Osteocyte (in vitro differentiated cells): ENCODE measurements at regions not wholly inside any gene's neighbourhood (a gene's known extent, or its start where the extent isn't known, plus 50 kb on each side); places are given as distances from the start of the nearest gene placed in this dataset.

Experiments
- DNase-seq: peaks from one replicate; pipeline ENCODE4 v3.0.0; 2021; ENCODE audit warnings: mixed read lengths; ENCODE audit not compliant: unreplicated experiment; ENCODE audit errors: extremely low spot score
- H3K27ac Mint-ChIP-seq: one replicate; pipeline ENCODE4 v1.8.0; 2021; ENCODE audit warnings: mild to moderate bottlenecking, mixed read lengths; ENCODE audit not compliant: unreplicated experiment
- H3K27me3 Mint-ChIP-seq: one replicate; pipeline ENCODE4 v1.8.0; 2021; ENCODE audit warnings: mixed read lengths; ENCODE audit not compliant: unreplicated experiment
- H3K36me3 Mint-ChIP-seq: one replicate; pipeline ENCODE4 v1.8.0; 2021; ENCODE audit warnings: mixed read lengths; ENCODE audit not compliant: unreplicated experiment
- H3K4me1 Mint-ChIP-seq: one replicate; pipeline ENCODE4 v1.8.0; 2021; ENCODE audit warnings: mixed read lengths; ENCODE audit not compliant: unreplicated experiment
- H3K4me3 Mint-ChIP-seq: one replicate; pipeline ENCODE4 v1.8.0; 2021; ENCODE audit warnings: mild to moderate bottlenecking, moderate library complexity, mixed read lengths; ENCODE audit not compliant: unreplicated experiment
- H3K9me3 Mint-ChIP-seq: one replicate; pipeline ENCODE4 v1.8.0; 2021; ENCODE audit warnings: mixed read lengths; ENCODE audit not compliant: unreplicated experiment
- TF ChIP-seq, protein P1 (sequence below): fragments of 200-600 bp; sonication (generic); IDR thresholded peaks from 2 replicates; pipeline ENCODE4 v1.5.0; 2021; ENCODE audit warnings: antibody characterized with exemption, mild to moderate bottlenecking, moderate library complexity

DNA sequence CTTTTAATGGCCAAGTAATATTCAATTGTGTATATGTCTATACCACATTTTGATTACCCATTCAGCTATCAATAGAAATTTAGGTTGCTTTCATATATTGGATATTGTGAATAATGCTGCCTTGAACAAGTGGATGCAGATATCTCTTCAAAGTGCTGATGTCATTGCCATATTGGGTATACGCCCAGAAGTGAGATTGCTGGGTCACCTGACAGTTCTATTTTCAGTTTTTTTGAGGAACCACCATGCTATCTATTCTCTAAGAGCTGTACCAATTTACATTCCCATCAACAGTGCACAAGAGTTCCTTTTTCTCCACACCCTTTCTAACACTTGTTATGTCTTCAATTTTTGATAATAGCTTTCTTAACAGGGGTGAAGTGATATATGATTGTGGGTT, 306.9 kb downstream of the ZNF516 start:
- Mint-ChIP-seq H3K27ac (no peak overlapping the region), H3K9me3 (peaks cover 32% of the 10 kb centered on the region), H3K4me3 (no peak overlapping the region), H3K4me1 (no peaks in the 10 kb centered on the region), H3K36me3 (no peaks in the 10 kb centered on the region), H3K27me3 (no peaks in the 10 kb centered on the region)
- DNase-seq = no peak
- TF ChIP-seq, protein P1, sequence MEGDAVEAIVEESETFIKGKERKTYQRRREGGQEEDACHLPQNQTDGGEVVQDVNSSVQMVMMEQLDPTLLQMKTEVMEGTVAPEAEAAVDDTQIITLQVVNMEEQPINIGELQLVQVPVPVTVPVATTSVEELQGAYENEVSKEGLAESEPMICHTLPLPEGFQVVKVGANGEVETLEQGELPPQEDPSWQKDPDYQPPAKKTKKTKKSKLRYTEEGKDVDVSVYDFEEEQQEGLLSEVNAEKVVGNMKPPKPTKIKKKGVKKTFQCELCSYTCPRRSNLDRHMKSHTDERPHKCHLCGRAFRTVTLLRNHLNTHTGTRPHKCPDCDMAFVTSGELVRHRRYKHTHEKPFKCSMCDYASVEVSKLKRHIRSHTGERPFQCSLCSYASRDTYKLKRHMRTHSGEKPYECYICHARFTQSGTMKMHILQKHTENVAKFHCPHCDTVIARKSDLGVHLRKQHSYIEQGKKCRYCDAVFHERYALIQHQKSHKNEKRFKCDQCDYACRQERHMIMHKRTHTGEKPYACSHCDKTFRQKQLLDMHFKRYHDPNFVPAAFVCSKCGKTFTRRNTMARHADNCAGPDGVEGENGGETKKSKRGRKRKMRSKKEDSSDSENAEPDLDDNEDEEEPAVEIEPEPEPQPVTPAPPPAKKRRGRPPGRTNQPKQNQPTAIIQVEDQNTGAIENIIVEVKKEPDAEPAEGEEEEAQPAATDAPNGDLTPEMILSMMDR = no peak

DNA sequence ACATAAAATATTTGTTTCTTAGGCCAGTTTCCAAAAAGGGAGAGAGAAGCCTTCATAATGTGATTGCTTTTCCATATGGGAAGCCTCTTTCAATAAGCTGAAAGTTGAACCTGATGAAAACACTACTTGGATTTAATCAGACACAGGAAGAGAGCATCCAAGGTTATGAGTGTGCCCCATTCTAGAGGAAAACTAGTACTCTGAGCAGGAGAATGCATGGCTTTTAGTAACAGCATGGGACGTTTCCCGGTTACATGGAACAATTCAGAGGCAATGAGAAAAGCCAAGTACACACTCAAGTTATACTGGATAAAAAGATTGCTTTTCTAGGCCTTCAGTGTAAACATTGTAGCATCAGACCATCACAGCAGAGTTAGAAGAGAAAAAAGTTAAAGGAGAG, 315.8 kb downstream of the ZNF516 start:
- H3K9me3 Mint-ChIP-seq = peaks cover 8% of the 10 kb centered on the region
- no peaks in the 10 kb centered on the region for H3K36me3 Mint-ChIP-seq
- H3K27me3 Mint-ChIP-seq = no peaks in the 10 kb centered on the region
- no peaks in the 10 kb centered on the region for H3K4me1 Mint-ChIP-seq
- TF ChIP-seq, protein P1 = no peak
- no peak overlapping the region for H3K4me3 Mint-ChIP-seq
- DNase-seq = no peak
- no peak overlapping the region for H3K27ac Mint-ChIP-seq

DNA sequence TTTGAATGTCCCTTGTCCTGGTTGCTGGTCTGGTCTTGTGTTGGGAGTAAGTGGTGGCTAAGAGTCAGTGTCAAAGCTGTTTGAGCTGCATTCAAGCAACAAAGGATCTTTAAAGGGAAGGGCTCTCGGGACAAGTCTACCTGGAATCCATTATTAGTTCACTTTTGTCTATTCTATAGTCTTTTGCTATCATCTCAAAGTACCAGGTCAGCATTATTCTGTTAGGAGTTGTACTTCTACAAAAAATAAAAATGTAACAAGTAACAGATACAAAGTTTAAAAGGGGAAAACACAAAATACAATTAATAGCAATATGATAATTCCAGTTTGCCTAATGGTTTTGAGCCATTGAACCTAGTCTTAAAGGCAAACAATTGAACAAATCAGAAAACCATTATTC, 317.9 kb downstream of the ZNF516 start:
- Mint-ChIP-seq H3K36me3 (no peaks in the 10 kb centered on the region), H3K9me3 (peaks cover 8% of the 10 kb centered on the region), H3K4me3 (no peak overlapping the region), H3K27ac (no peak overlapping the region), H3K27me3 (no peaks in the 10 kb centered on the region), H3K4me1 (no peaks in the 10 kb centered on the region)
- TF ChIP-seq, protein P1 = no peak
- DNase-seq = no peak

DNA sequence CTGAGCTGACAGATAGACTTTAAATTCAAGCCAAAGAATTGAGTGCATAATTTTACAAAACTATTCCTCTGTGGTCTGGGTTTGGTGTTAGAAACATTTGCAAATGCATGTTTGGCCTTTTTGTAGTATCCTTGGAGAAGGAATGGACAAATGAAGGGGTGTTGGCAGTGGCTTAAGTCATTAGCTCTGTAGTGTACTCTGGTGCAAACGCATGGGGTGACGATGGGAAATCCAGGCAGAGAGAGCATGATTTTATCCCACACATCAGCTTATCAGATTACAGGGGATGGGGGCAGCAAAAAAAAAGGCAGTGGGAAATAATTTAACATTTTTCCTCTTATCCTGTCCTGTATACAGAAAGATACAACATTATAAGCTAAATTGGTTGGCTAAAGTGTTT, 320.6 kb downstream of the ZNF516 start:
- no peaks in the 10 kb centered on the region for H3K36me3 Mint-ChIP-seq
- no peaks in the 10 kb centered on the region for H3K27me3 Mint-ChIP-seq
- DNase-seq = no peak
- H3K4me1 Mint-ChIP-seq = no peaks in the 10 kb centered on the region
- no peak overlapping the region for H3K4me3 Mint-ChIP-seq
- TF ChIP-seq, protein P1 = no peak
- H3K27ac Mint-ChIP-seq = no peak overlapping the region
- peaks cover 8% of the 10 kb centered on the region for H3K9me3 Mint-ChIP-seq

DNA sequence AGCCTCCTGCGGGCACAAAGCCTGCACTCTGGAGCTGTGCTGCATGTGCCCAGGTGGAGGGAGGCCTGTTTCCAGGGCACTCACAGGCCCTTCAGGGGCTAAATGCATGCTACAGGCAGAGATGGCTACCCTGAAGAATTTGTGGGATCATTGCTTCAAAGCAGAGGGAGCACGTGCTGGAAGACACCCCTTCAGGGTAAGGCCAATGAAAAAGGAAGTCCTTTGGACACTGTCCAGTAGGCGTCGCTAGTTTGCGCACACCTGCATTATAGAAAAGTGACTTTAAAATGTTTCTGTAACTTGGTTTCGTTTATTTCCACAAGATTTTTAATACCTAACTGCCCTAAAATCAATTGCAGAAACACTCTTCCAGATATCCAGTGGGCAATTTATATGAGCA, 325.3 kb downstream of the ZNF516 start:
- DNase-seq = no peak
- H3K36me3 Mint-ChIP-seq = no peaks in the 10 kb centered on the region
- H3K27me3 Mint-ChIP-seq = no peaks in the 10 kb centered on the region
- no peaks in the 10 kb centered on the region for H3K4me1 Mint-ChIP-seq
- peaks cover 8% of the 10 kb centered on the region for H3K9me3 Mint-ChIP-seq
- H3K27ac Mint-ChIP-seq = no peak overlapping the region
- no peak overlapping the region for H3K4me3 Mint-ChIP-seq
- TF ChIP-seq, protein P1 = no peak
